Prostate gland (tissue), 2 donors: ENCODE measurements at regions not wholly inside any gene's neighbourhood (a gene's known extent, or its start where the extent isn't known, plus 50 kb on each side); places are given as distances from the start of the nearest gene placed in this dataset.

Source experiments
- DNase-seq: peaks from one replicate; pipeline ENCODE4 v3.0.0-alpha.2; 2019; ENCODE audit warnings: low spot score
- H3K27ac ChIP-seq, 2 donors: fragments of 200-600 bp; sonication (generic); 2 replicates each; pipeline ENCODE4 v1.5.1; 2017 to 2019
- H3K27me3 ChIP-seq: fragments of 200-600 bp; sonication (generic); replicated peaks from 2 replicates; pipeline ENCODE4 v1.5.1; 2019; ENCODE audit not compliant: insufficient read depth
- H3K36me3 ChIP-seq, 2 donors: fragments of 200-600 bp; sonication (generic); 1 replicate in 1 of 2; 2 replicates in 1 of 2; pipeline versions ENCODE4 v1.5.1 to v1.8.1; 2017 to 2019
- H3K4me1 ChIP-seq: fragments of 200-600 bp; sonication (generic); replicated peaks from 2 replicates; pipeline ENCODE4 v1.5.1; 2019
- H3K4me3 ChIP-seq, 2 donors: fragments of 200-600 bp; sonication (generic); 2 replicates each; pipeline ENCODE4 v1.5.1; 2017 to 2019
- H3K9me3 ChIP-seq: fragments of 200-600 bp; sonication (generic); 2 replicates; pipeline ENCODE4 v1.5.1; 2017
- CTCF ChIP-seq, 4 experiments: fragments of 200-600 bp in 2 of 4; fragments of 450-650 bp in 2 of 4; sonication (generic) in 2 of 4; IDR thresholded peaks; 1 replicate in 3 of 4; 2 replicates in 1 of 4; pipeline ENCODE4 v1.5.1; 2016 to 2019; ENCODE audit warnings: antibody characterized with exemption in 4 of 4, mild to moderate bottlenecking in 2 of 4, moderate library complexity in 2 of 4
- POLR2A ChIP-seq: fragments of 450-650 bp; IDR thresholded peaks from one replicate; pipeline ENCODE4 v1.6.1; 2016; ENCODE audit warnings: antibody characterized with exemption, mild to moderate bottlenecking
- POLR2AphosphoS5 ChIP-seq: sonication (generic); formaldehyde crosslinking; IDR thresholded peaks from one replicate; pipeline ENCODE4 v1.6.1; 2017; ENCODE audit warnings: antibody characterized with exemption
- WGBS: methylation state at CpG from one replicate; pipeline ENCODE4 v1.1.5; 2018; 5-methylcytosine and 5-hydroxymethylcytosine counted together
- intact Hi-C: fragments of 100-400 bp; cut with DNase I; formaldehyde crosslinking; loops from one replicate; pipeline ENCODE4 v1.14.2; 2022

DNA sequence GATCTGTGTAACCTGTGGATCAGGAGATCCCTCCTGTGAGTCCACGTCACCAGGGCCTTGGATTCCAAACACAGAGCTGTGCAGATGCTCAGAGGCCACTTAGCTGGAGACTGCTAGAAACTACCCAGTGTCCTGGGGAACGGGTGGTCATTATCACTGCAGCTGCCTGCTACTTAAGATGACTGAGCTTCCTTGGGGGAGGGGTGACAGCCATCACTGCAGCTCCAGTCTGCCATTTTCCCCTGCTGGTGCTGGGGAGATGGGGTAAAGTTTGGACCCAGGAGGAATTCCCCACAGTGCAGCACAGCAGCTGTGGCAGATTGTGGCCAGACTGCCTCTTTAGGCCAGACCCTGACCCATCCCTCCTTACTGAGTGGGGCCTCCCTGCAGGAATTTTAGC lies 78.8 kb upstream of the VOPP1 start:
- H3K4me1 ChIP-seq, result no peaks in the 10 kb centered on the region
- H3K27me3 ChIP-seq, result no peaks in the 10 kb centered on the region
- 76% methylated on average over 2 of the region's 2 CpGs for WGBS
- no peak for DNase-seq
- H3K4me3 ChIP-seq, result no peak overlapping the region
- no peak overlapping the region for H3K27ac ChIP-seq
- TF ChIP-seq POLR2A, result no peak
- TF ChIP-seq CTCF (IDR thresholded peaks at IDR 0.05), result no peak
- TF ChIP-seq POLR2AphosphoS5, result no peak
- H3K9me3 ChIP-seq, result no peaks in the 10 kb centered on the region
- no peaks in the 10 kb centered on the region for H3K36me3 ChIP-seq
- intact Hi-C loops, result no loop called here

DNA sequence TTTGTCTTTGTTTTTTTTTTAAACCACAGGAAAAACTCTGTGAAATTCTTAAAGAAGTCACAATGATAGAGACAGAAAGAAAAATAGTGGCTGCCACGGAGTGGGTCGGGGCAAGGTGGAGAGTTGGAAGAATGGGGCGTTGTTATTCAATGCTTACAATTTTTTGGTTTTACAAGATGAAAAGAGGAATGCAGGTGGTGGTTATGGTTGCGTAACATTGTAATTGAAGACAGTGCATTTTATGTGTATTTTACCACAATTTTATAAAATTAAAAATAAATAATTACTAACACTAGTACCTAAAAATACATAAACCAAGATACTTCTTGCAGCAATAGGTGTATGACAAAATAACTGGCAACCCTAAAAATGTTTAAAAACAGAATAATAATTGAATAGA lies 76.9 kb upstream of the VOPP1 start:
- no peak for TF ChIP-seq CTCF (IDR thresholded peaks at IDR 0.05)
- TF ChIP-seq POLR2A, result no peak
- no peak for TF ChIP-seq POLR2AphosphoS5
- no peak for DNase-seq
- Histone ChIP-seq H3K27me3 (no peaks in the 10 kb centered on the region), H3K36me3 (no peaks in the 10 kb centered on the region), H3K4me1 (no peaks in the 10 kb centered on the region), H3K27ac (no peak overlapping the region), H3K9me3 (no peaks in the 10 kb centered on the region), H3K4me3 (no peak overlapping the region)
- intact Hi-C loops, result loop anchor here (10.0 kb wide), 3 partner anchors 236 to 426 kb away; partner anchors contain the start of genes NIPSNAP2 and ZNF713
- WGBS, result 70% methylated on average over 4 of the region's 4 CpGs

- TF ChIP-seq POLR2A, result no peak
- TF ChIP-seq POLR2AphosphoS5, result no peak
- no peak for TF ChIP-seq CTCF (IDR thresholded peaks at IDR 0.05)
- no peaks in the 10 kb centered on the region for H3K27me3 ChIP-seq
- H3K36me3 ChIP-seq, result no peaks in the 10 kb centered on the region
- 96% methylated on average over 3 of the region's 3 CpGs for WGBS
- H3K4me1 ChIP-seq, result no peaks in the 10 kb centered on the region
- intact Hi-C loops, result loop anchor here (10.0 kb wide), 3 partner anchors 240 to 430 kb away; partner anchors contain the start of genes NIPSNAP2 and ZNF713
- H3K9me3 ChIP-seq, result no peaks in the 10 kb centered on the region
- no peak overlapping the region for H3K4me3 ChIP-seq
- DNase-seq, result no peak
- no peak overlapping the region for H3K27ac ChIP-seq
Observed at GRCh38 chr7:55644567-55644966, 72.3 kb upstream of the VOPP1 start.

- no peaks in the 10 kb centered on the region for H3K9me3 ChIP-seq
- intact Hi-C loops, result loop anchor here (10.0 kb wide), 3 partner anchors 243 to 433 kb away; partner anchors contain the start of genes NIPSNAP2 and ZNF713
- no peaks in the 10 kb centered on the region for H3K36me3 ChIP-seq
- H3K27me3 ChIP-seq, result no peaks in the 10 kb centered on the region
- no peaks in the 10 kb centered on the region for H3K4me1 ChIP-seq
- H3K27ac ChIP-seq, result no peak overlapping the region
- DNase-seq, result no peak
- TF ChIP-seq CTCF (IDR thresholded peaks at IDR 0.05) (no peak), POLR2AphosphoS5 (no peak), POLR2A (no peak)
- H3K4me3 ChIP-seq, result no peak overlapping the region
Observed at GRCh38 chr7:55642266-55642665, 70.0 kb upstream of the VOPP1 start.

DNA sequence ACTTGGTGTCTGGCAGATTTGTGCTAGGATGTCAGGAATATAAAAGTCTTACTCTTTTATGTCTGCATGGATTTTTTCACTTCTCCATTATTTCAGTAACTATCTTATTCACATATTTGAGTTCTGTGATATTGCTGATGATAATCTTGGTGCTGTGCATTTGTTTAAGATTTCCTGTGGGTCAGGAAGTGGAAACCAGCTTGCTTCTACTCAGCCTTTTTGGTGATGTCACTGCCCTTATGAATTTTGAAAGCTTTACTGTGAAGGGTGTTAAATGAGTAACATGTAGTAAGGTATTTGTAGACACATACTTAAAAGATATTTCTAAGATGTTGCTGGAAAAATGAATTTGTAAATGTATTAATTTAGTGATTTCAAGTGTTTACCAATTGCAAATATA lies 69.5 kb upstream of the VOPP1 start:
- H3K9me3 ChIP-seq, result no peaks in the 10 kb centered on the region
- H3K36me3 ChIP-seq, result no peaks in the 10 kb centered on the region
- DNase-seq, result no peak
- no peak for TF ChIP-seq CTCF (IDR thresholded peaks at IDR 0.05)
- TF ChIP-seq POLR2A, result no peak
- no peak for TF ChIP-seq POLR2AphosphoS5
- no peaks in the 10 kb centered on the region for H3K4me1 ChIP-seq
- H3K4me3 ChIP-seq, result no peak overlapping the region
- H3K27ac ChIP-seq, result no peak overlapping the region
- no peaks in the 10 kb centered on the region for H3K27me3 ChIP-seq
- intact Hi-C loops, result loop anchor here (10.0 kb wide), 3 partner anchors 243 to 433 kb away; partner anchors contain the start of genes NIPSNAP2 and ZNF713
